Mucosa of rectum (tissue), 2 donors: ENCODE measurements at regions not wholly inside any gene's neighbourhood (a gene's known extent, or its start where the extent isn't known, plus 50 kb on each side); places are given as distances from the start of the nearest gene placed in this dataset.
A peak's percentile ranks its signal among the peaks of the same experiment; 100 is the strongest.

Source experiments
- H3K27ac ChIP-seq, 2 donors: one replicate each; pipeline ENCODE4 v1.7.0; 2013; ENCODE audit warnings: inconsistent platforms in 2 of 2, low read depth in 2 of 2, low read length in 2 of 2
- H3K27me3 ChIP-seq, 2 donors: one replicate each; pipeline ENCODE4 v1.7.0; 2013; ENCODE audit warnings: low read length in 2 of 2; ENCODE audit not compliant: control insufficient read depth in 2 of 2, insufficient read depth in 2 of 2
- H3K36me3 ChIP-seq, 2 donors: one replicate each; pipeline ENCODE4 v1.7.0; 2013; ENCODE audit warnings: low read length in 2 of 2; ENCODE audit not compliant: control insufficient read depth in 2 of 2, insufficient read depth in 2 of 2
- H3K4me1 ChIP-seq, 2 donors: one replicate each; pipeline ENCODE4 v1.7.0; 2013; ENCODE audit warnings: low read length in 2 of 2, mild to moderate bottlenecking in 1 of 2; ENCODE audit not compliant: control insufficient read depth in 2 of 2, insufficient read depth in 2 of 2
- H3K4me3 ChIP-seq, 2 donors: one replicate each; pipeline ENCODE4 v1.7.0; 2013; ENCODE audit warnings: low read length in 2 of 2
- H3K9ac ChIP-seq, 2 donors: one replicate each; pipeline ENCODE4 v1.7.0; 2013; ENCODE audit warnings: low read length in 2 of 2, low read depth in 1 of 2, mild to moderate bottlenecking in 1 of 2
- H3K9me3 ChIP-seq, 2 donors: one replicate each; pipeline ENCODE4 v1.7.0; 2013; ENCODE audit warnings: low read length in 2 of 2; ENCODE audit not compliant: control insufficient read depth in 2 of 2
- donor health status: healthy.
- donor health status: Normal muscosa, but diverticular disease.

DNA sequence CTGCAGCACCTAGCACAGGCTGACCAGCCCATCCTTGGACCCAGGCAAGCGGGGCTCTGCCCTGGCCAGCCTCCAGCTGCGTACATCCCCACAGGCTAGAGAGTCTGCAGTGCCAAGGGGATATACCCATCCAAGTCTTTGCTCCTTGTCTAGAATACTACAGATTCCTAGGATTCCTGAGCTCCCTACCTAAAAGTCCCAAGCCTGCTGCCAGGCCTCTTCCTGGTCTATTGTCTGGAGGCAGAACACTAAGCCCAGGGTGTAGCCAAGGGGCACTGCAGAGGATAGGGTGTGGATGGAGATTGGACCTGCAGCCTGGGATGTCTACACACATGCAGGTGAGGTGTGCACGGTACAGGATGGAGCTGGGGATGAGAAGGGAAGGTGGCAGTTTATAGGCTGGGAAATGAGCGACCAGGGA is 90.0 kb upstream of the SIRPA start:
- Histone ChIP-seq H3K4me1 (peaks cover 11 to 17% of the 10 kb centered on the region in 2 donors), H3K9me3 (no peaks in the 10 kb centered on the region), H3K27me3 (peaks cover 2 to 3% of the 10 kb centered on the region in 2 donors), H3K4me3 (peak overlapping the region in 1 of 2 donors; percentile 20), H3K36me3 (no peaks in the 10 kb centered on the region), H3K27ac (peak overlapping the region in 1 of 2 donors; percentile 32), H3K9ac (no peak overlapping the region)

GRCh38 chr20:1804554-1804956 is 90.7 kb upstream of the SIRPA start:
- H3K4me3 ChIP-seq = no peak overlapping the region
- peak overlapping the region in 1 of 2 donors; percentile 32 for H3K27ac ChIP-seq

DNA sequence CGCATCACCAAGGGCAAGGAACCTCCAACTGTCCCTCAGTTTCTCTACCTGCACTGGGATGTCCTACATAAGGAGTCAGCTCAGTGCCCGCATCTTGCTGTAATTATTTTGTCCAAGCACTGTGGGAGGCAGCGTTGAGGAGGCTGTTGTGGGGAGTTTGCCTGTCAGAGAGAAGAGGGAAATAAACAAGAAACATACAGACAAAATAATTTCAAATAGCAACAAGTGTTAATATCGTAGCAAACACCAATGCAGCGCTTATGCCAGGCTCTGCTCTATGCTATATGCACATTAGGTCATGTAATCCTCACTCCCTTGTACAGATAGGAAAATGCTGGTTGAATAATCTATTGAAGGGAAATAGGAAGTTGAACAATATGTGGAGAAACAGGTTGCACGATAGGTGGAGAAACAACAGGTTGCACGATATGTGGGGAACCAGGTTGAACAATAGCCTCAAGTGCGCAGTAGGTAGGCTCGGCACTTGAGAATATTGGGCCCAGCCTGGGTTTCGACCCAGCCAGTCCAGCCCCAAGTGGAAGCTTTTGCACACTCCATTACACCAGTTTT is 91.2 kb upstream of the SIRPA start:
- Histone ChIP-seq H3K4me1 (peaks cover 15 to 17% of the 10 kb centered on the region in 2 donors), H3K9ac (peak overlapping the region in 1 of 2 donors; percentile 67), H3K27me3 (peaks cover 2 to 3% of the 10 kb centered on the region in 2 donors)

More at GRCh38 chr20:1804554-1804956, 90.7 kb upstream of the SIRPA start:
- H3K27me3 ChIP-seq = peaks cover 2 to 3% of the 10 kb centered on the region in 2 donors
- H3K4me1 ChIP-seq = peaks cover 12 to 17% of the 10 kb centered on the region in 2 donors
- H3K36me3 ChIP-seq = no peaks in the 10 kb centered on the region
- H3K9me3 ChIP-seq = no peaks in the 10 kb centered on the region
- H3K9ac ChIP-seq = no peak overlapping the region

DNA sequence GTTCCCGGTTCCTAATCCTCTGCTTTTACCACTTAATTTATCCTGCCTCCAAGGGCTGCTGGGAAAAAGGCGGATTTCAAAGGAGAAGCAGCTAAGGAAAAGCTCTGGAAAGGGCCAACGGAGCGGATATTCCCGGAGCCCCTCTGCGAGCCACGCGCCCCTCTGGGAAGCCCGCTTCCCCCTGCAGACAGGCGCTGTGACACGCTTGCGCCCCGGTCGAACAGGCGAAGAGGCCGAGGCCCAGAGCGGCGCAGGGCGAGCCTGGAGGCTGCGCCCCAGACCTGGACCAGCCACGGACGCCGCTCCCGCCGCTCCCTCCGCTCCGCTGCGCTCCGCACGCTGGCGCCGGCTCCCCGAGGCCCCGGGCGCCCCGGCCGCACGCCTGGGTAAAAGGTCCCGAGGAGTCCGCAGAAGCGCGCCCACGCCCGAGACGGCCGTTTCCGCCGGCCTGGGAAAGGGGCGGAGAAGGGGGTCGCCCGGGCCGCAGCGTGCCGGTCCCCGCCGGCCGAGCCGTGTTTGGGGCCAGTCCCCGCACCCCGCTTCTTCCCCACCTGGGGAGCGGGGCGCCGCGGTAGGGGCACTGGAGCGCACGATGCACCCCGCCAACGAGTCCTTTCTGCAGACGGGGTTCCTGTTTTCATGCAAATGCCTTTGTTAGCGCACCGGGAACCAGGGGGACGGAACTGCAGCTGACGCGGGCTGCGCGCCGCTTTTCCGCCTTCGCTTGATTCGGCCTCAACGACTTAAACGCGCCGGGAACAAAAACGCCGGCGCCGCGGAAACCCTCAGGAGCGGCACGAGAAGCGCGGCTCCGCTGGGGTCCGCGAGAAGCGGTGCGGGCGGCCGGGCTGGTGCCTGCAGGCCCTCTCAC is 91.9 kb upstream of the SIRPA start:
- Histone ChIP-seq H3K27ac (peak overlapping the region; percentile 58 to 74), H3K9me3 (no peaks in the 10 kb centered on the region), H3K4me1 (peaks cover 20% of the 10 kb centered on the region in 2 donors), H3K4me3 (peak overlapping the region; percentile 62 to 72), H3K9ac (peak overlapping the region; percentile 56 to 67), H3K27me3 (peaks cover 2 to 3% of the 10 kb centered on the region in 2 donors), H3K36me3 (no peaks in the 10 kb centered on the region)

More for the DNA sequence above, 91.2 kb upstream of the SIRPA start:
- Histone ChIP-seq H3K27ac (peak overlapping the region; percentile 58 to 74), H3K9me3 (no peaks in the 10 kb centered on the region), H3K36me3 (no peaks in the 10 kb centered on the region), H3K4me3 (peak overlapping the region; percentile 62 to 72)

DNA sequence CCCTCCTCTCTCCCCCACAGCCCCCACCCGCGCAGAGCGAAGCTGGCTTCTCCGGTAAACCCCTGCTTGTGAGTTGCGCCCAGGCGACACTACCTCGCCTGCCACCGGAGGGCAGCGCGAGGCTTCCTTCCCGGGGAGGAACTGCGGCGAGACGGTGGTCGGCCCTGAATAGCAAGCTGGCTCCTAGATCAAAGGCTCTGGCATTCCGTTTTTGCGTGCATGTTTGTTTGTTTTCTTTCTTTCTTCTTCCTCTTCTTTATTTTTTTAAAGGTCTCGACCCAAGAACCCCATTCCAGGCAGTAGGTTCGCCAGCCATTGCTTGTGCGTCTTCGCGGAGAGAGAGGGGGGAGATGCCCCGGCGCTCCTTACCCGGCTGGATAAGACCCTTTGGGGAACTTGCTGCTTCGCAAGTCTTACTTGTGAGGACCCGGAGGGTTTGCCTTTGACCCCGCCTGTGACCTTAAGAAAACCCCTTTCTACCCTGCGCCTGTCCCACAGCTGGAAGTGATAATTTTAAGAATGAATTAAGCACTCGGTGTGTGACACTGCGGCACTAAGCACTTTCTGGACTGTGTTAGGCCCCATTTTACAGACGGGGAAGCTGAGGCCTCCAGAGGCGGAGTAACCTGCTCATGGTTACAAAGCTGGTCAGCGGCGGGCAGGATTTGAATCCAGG is 92.7 kb upstream of the SIRPA start:
- Histone ChIP-seq H3K4me1 (peaks cover 20 to 21% of the 10 kb centered on the region in 2 donors), H3K4me3 (peak overlapping the region; percentile 62 to 72), H3K27ac (peak overlapping the region in 1 of 2 donors; percentile 74), H3K9me3 (no peaks in the 10 kb centered on the region), H3K36me3 (no peaks in the 10 kb centered on the region), H3K27me3 (peaks cover 2 to 3% of the 10 kb centered on the region in 2 donors), H3K9ac (peak overlapping the region; percentile 56 to 67)

GRCh38 chr20:1801929-1802306 is 93.3 kb upstream of the SIRPA start:
- Histone ChIP-seq H3K4me3 (peak overlapping the region in 1 of 2 donors; percentile 72), H3K9me3 (no peaks in the 10 kb centered on the region), H3K27me3 (peaks cover 2 to 3% of the 10 kb centered on the region in 2 donors), H3K9ac (no peak overlapping the region), H3K27ac (peak overlapping the region in 1 of 2 donors; percentile 74), H3K4me1 (peaks cover 20 to 21% of the 10 kb centered on the region in 2 donors), H3K36me3 (no peaks in the 10 kb centered on the region)

DNA sequence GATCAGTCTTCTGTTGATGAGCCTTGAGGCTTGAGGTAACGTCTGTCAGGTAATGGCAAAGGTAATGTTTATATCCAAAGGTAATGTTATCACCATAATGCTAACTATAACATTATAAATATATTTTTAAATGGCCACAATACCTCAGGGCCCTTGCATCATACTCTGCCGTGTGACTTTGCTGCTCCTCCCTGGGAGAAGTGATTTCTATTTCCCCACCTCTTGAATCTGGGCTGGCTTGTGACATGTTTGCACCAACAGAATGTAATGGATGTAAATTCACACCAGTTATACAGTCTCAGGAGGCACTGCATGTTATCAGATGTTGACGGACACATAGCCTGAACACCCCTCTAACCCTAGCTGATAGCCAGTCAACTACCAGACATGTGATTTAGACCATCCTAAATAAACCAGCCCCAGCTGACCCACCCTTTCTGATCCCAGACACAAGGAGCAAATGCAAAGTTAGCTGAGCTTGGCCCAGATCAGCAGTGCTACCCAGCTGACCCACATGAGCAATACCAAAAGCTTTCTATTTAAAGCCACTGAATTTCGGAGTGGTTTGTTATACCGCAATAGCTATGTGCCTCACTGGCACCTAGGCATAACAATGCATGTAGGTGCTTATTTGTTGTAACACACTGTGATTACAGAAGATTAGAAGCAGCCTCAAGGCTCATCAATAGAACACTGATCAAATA is 93.8 kb upstream of the SIRPA start:
- Histone ChIP-seq H3K27me3 (peaks cover 2 to 3% of the 10 kb centered on the region in 2 donors), H3K9ac (no peak overlapping the region), H3K36me3 (no peaks in the 10 kb centered on the region), H3K4me3 (no peak overlapping the region), H3K4me1 (peaks cover 20 to 21% of the 10 kb centered on the region in 2 donors), H3K9me3 (no peaks in the 10 kb centered on the region), H3K27ac (no peak overlapping the region)

- Histone ChIP-seq H3K36me3 (no peaks in the 10 kb centered on the region), H3K9ac (no peak overlapping the region), H3K27me3 (peaks cover 2 to 3% of the 10 kb centered on the region in 2 donors), H3K9me3 (no peaks in the 10 kb centered on the region), H3K4me1 (peaks cover 20 to 21% of the 10 kb centered on the region in 2 donors), H3K27ac (no peak overlapping the region), H3K4me3 (no peak overlapping the region)
Observed at GRCh38 chr20:1800777-1801176, 94.4 kb upstream of the SIRPA start.

GRCh38 chr20:1800180-1800579 is 95.0 kb upstream of the SIRPA start:
- peaks cover 20 to 21% of the 10 kb centered on the region in 2 donors for H3K4me1 ChIP-seq
- H3K4me3 ChIP-seq = no peak overlapping the region
- H3K36me3 ChIP-seq = no peaks in the 10 kb centered on the region
- H3K27me3 ChIP-seq = peaks cover 2 to 3% of the 10 kb centered on the region in 2 donors
- no peak overlapping the region for H3K27ac ChIP-seq
- H3K9ac ChIP-seq = no peak overlapping the region
- no peaks in the 10 kb centered on the region for H3K9me3 ChIP-seq
